ENCODE measurements at regions not wholly inside any gene's neighbourhood (a gene's known extent, or its start where the extent isn't known, plus 50 kb on each side); places are given as distances from the start of the nearest gene placed in this dataset.

GRCh38 chr16:79870016-79870886 is 269.7 kb upstream of the MAF start:
- DNase-seq (no peak), FAIRE-seq (no peak)
- 95 to 97% (median 96%) methylated on average over 16 of the region's 16 CpGs for WGBS, 3 donors
- Histone ChIP-seq H3K4me1 (ENCODE audit: control insufficient read depth in 3 of 3, insufficient read depth in 2 of 3, low read depth in 1 of 3, low read length in 2 of 3) (peaks cover 0 to 7% (median 0%) of the 10 kb centered on the region in 3 donors), H3K36me3 (ENCODE audit: control insufficient read depth in 3 of 3, insufficient read depth in 2 of 3, low read depth in 1 of 3, low read length in 3 of 3) (no peaks in the 10 kb centered on the region), H3K27me3 (ENCODE audit: control insufficient read depth in 3 of 3, insufficient read depth in 3 of 3, low read length in 3 of 3) (no peaks in the 10 kb centered on the region), H3K4me3 (ENCODE audit: low read depth in 1 of 3, low read length in 3 of 3) (no peak overlapping the region), H3K27ac (ENCODE audit: low read depth in 1 of 3, low read length in 2 of 3) (no peak overlapping the region), H3K9me3 (ENCODE audit: control insufficient read depth in 2 of 2, insufficient read depth in 1 of 2, low read depth in 1 of 2, low read length in 1 of 2) (no peaks in the 10 kb centered on the region)

GRCh38 chr16:79869304-79870015 is 268.9 kb upstream of the MAF start:
- no peak overlapping the region for H3K27ac ChIP-seq (ENCODE audit: low read depth in 1 of 3, low read length in 2 of 3)
- H3K36me3 ChIP-seq (ENCODE audit: control insufficient read depth in 3 of 3, insufficient read depth in 2 of 3, low read depth in 1 of 3, low read length in 3 of 3) = no peaks in the 10 kb centered on the region
- no peaks in the 10 kb centered on the region for H3K9me3 ChIP-seq (ENCODE audit: control insufficient read depth in 2 of 2, insufficient read depth in 1 of 2, low read depth in 1 of 2, low read length in 1 of 2)
- no peaks in the 10 kb centered on the region for H3K27me3 ChIP-seq (ENCODE audit: control insufficient read depth in 3 of 3, insufficient read depth in 3 of 3, low read length in 3 of 3)
- DNase-seq (no peak), FAIRE-seq (no peak)
- WGBS, 3 donors = 83 to 89% (median 88%) methylated on average over 4 of the region's 4 CpGs
- H3K4me3 ChIP-seq (ENCODE audit: low read depth in 1 of 3, low read length in 3 of 3) = no peak overlapping the region
- peaks cover 0 to 3% (median 0%) of the 10 kb centered on the region in 3 donors for H3K4me1 ChIP-seq (ENCODE audit: control insufficient read depth in 3 of 3, insufficient read depth in 2 of 3, low read depth in 1 of 3, low read length in 2 of 3)

GRCh38 chr16:79868841-79869240 is 268.3 kb upstream of the MAF start:
- H3K36me3 ChIP-seq (ENCODE audit: control insufficient read depth in 3 of 3, insufficient read depth in 2 of 3, low read depth in 1 of 3, low read length in 3 of 3) = no peaks in the 10 kb centered on the region
- WGBS, 3 donors = 88 to 96% (median 91%) methylated on average over 2 of the region's 2 CpGs
- DNase-seq (no peak), FAIRE-seq (no peak)
- no peak overlapping the region for H3K4me3 ChIP-seq (ENCODE audit: low read depth in 1 of 3, low read length in 3 of 3)
- no peak overlapping the region for H3K27ac ChIP-seq (ENCODE audit: low read depth in 1 of 3, low read length in 2 of 3)
- H3K27me3 ChIP-seq (ENCODE audit: control insufficient read depth in 3 of 3, insufficient read depth in 3 of 3, low read length in 3 of 3) = no peaks in the 10 kb centered on the region
- no peaks in the 10 kb centered on the region for H3K9me3 ChIP-seq (ENCODE audit: control insufficient read depth in 2 of 2, insufficient read depth in 1 of 2, low read depth in 1 of 2, low read length in 1 of 2)
- H3K4me1 ChIP-seq (ENCODE audit: control insufficient read depth in 3 of 3, insufficient read depth in 2 of 3, low read depth in 1 of 3, low read length in 2 of 3) = no peaks in the 10 kb centered on the region

GRCh38 chr16:79867425-79867997 is 267.0 kb upstream of the MAF start:
- no peaks in the 10 kb centered on the region for H3K36me3 ChIP-seq (ENCODE audit: control insufficient read depth in 3 of 3, insufficient read depth in 2 of 3, low read depth in 1 of 3, low read length in 3 of 3)
- H3K9me3 ChIP-seq (ENCODE audit: control insufficient read depth in 2 of 2, insufficient read depth in 1 of 2, low read depth in 1 of 2, low read length in 1 of 2) = no peaks in the 10 kb centered on the region
- H3K27ac ChIP-seq (ENCODE audit: low read depth in 1 of 3, low read length in 2 of 3) = no peak overlapping the region
- FAIRE-seq (no peak), DNase-seq (no peak)
- 78 to 88% (median 82%) methylated on average over 4 of the region's 4 CpGs for WGBS, 3 donors
- no peaks in the 10 kb centered on the region for H3K27me3 ChIP-seq (ENCODE audit: control insufficient read depth in 3 of 3, insufficient read depth in 3 of 3, low read length in 3 of 3)
- H3K4me3 ChIP-seq (ENCODE audit: low read depth in 1 of 3, low read length in 3 of 3) = no peak overlapping the region
- H3K4me1 ChIP-seq (ENCODE audit: control insufficient read depth in 3 of 3, insufficient read depth in 2 of 3, low read depth in 1 of 3, low read length in 2 of 3) = no peaks in the 10 kb centered on the region

- Histone ChIP-seq H3K27me3 (ENCODE audit: control insufficient read depth in 3 of 3, insufficient read depth in 3 of 3, low read length in 3 of 3) (no peaks in the 10 kb centered on the region), H3K9me3 (ENCODE audit: control insufficient read depth in 2 of 2, insufficient read depth in 1 of 2, low read depth in 1 of 2, low read length in 1 of 2) (no peaks in the 10 kb centered on the region), H3K4me1 (ENCODE audit: control insufficient read depth in 3 of 3, insufficient read depth in 2 of 3, low read depth in 1 of 3, low read length in 2 of 3) (no peaks in the 10 kb centered on the region), H3K27ac (ENCODE audit: low read depth in 1 of 3, low read length in 2 of 3) (no peak overlapping the region), H3K4me3 (ENCODE audit: low read depth in 1 of 3, low read length in 3 of 3) (no peak overlapping the region), H3K36me3 (ENCODE audit: control insufficient read depth in 3 of 3, insufficient read depth in 2 of 3, low read depth in 1 of 3, low read length in 3 of 3) (no peaks in the 10 kb centered on the region)
- 76 to 82% (median 80%) methylated on average over 6 of the region's 6 CpGs for WGBS, 3 donors
- FAIRE-seq (no peak), DNase-seq (no peak)
These were observed 265.4 kb upstream of the MAF start for GRCh38 chr16:79865918-79866317.

- Histone ChIP-seq H3K27ac (ENCODE audit: low read depth in 1 of 3, low read length in 2 of 3) (no peak overlapping the region), H3K4me3 (ENCODE audit: low read depth in 1 of 3, low read length in 3 of 3) (no peak overlapping the region), H3K27me3 (ENCODE audit: control insufficient read depth in 3 of 3, insufficient read depth in 3 of 3, low read length in 3 of 3) (no peaks in the 10 kb centered on the region), H3K9me3 (ENCODE audit: control insufficient read depth in 2 of 2, insufficient read depth in 1 of 2, low read depth in 1 of 2, low read length in 1 of 2) (no peaks in the 10 kb centered on the region), H3K4me1 (ENCODE audit: control insufficient read depth in 3 of 3, insufficient read depth in 2 of 3, low read depth in 1 of 3, low read length in 2 of 3) (no peaks in the 10 kb centered on the region), H3K36me3 (ENCODE audit: control insufficient read depth in 3 of 3, insufficient read depth in 2 of 3, low read depth in 1 of 3, low read length in 3 of 3) (no peaks in the 10 kb centered on the region)
- DNase-seq (no peak), FAIRE-seq (no peak)
- 91 to 93% (median 91%) methylated on average over 7 of the region's 7 CpGs for WGBS, 3 donors
These were observed 264.3 kb upstream of the MAF start for GRCh38 chr16:79864781-79865391.

GRCh38 chr16:79864032-79864780 is 263.7 kb upstream of the MAF start:
- no peak overlapping the region for H3K4me3 ChIP-seq (ENCODE audit: low read depth in 1 of 3, low read length in 3 of 3)
- WGBS, 3 donors = 66 to 72% (median 68%) methylated on average over 8 of the region's 8 CpGs
- H3K4me1 ChIP-seq (ENCODE audit: control insufficient read depth in 3 of 3, insufficient read depth in 2 of 3, low read depth in 1 of 3, low read length in 2 of 3) = no peaks in the 10 kb centered on the region
- no peak for DNase-seq
- H3K9me3 ChIP-seq (ENCODE audit: control insufficient read depth in 2 of 2, insufficient read depth in 1 of 2, low read depth in 1 of 2, low read length in 1 of 2) = no peaks in the 10 kb centered on the region
- FAIRE-seq = no peak
- H3K27ac ChIP-seq (ENCODE audit: low read depth in 1 of 3, low read length in 2 of 3) = no peak overlapping the region
- no peaks in the 10 kb centered on the region for H3K36me3 ChIP-seq (ENCODE audit: control insufficient read depth in 3 of 3, insufficient read depth in 2 of 3, low read depth in 1 of 3, low read length in 3 of 3)
- H3K27me3 ChIP-seq (ENCODE audit: control insufficient read depth in 3 of 3, insufficient read depth in 3 of 3, low read length in 3 of 3) = no peaks in the 10 kb centered on the region

All from small intestine (tissue), 7 donors.